ENCODE measurements at regions not wholly inside any gene's neighbourhood (a gene's known extent, or its start where the extent isn't known, plus 50 kb on each side); places are given as distances from the start of the nearest gene placed in this dataset.
A peak's percentile ranks its signal among the peaks of the same experiment; 100 is the strongest.
"Not testable (repeated sequence)": the region's sequence is repeated elsewhere in the genome, so short reads cannot be mapped to it uniquely, and the experiment has no call there.

DNA sequence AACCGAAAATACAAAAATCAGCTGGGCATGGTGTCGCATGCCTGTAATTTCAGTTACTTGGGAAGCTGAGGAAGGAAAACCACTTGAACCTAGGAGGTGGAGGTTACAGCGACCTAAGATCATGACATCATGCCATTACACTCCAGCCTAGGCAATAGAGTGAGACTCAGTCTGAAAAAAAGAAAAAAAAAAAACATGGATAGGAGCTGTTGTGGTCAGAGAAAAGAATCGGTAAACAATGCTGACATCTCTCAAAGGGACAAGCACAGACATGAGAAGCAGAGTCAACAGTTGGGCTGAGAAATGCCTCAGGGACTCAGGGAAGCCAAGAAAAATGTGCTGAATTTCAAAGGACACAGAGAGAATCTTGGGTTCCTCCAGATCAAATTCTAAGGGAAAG, 236.9 kb upstream of the USP9Y start:
- no peak for DNase-seq

DNA sequence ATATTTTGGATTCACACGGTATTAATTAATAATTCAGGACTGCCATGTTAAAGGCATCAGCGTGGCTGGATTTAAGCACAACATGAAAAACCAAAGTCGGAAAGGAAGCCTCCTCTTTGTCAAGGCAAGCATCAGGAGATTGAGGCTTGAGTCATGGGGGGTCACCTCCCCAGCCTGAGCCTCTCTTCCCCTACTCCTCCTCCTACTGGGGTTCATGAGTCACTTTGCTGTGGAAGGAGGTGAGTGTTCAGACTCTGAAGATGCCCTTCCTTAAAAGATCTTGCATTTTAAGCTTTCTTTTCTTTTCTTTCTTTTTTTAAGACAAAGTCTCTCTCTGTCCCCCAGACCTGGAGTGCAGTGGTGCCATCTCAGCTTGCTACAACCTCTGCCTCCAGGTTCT, 235.3 kb upstream of the USP9Y start:
- no peak for DNase-seq

DNA sequence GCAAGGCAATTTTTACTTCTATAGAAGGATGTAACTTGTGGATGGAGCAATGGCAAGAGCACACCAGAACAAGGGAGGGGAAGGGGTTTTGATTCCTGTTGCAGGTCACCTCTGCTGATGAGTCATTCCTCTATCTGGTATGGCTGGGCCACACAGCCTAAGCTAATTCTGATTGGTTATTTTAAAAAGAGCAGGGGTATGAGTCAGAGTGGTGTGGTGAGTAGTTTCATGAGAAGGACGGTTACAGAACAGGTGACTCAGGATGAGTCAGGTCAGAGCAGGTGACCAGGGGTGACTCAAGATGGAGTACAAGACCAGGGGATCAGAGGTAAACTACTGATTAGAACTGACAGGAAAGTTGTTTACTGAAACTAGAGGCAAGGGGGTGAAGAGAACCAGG, 231.9 kb upstream of the USP9Y start:
- no peak for DNase-seq

DNA sequence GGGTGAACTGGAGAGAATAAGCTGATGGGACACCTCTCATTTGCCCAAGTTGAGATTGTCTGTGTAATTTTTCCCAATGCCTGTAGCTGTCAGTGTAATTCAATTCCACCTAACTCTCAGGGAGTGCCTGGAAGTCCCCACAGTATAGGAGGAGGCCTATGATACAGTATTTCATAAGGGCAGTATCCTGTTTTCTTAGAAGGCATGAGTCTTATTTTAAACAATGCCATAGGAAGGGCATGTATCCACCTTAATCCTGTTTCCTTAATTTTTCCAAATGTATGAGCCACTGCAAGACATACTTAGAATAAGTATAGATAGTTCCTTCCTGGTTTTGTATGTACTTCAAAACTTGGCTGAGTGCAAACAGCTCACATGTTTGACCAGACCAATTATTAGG, 226.6 kb upstream of the USP9Y start:
- DNase-seq: no peak

DNA sequence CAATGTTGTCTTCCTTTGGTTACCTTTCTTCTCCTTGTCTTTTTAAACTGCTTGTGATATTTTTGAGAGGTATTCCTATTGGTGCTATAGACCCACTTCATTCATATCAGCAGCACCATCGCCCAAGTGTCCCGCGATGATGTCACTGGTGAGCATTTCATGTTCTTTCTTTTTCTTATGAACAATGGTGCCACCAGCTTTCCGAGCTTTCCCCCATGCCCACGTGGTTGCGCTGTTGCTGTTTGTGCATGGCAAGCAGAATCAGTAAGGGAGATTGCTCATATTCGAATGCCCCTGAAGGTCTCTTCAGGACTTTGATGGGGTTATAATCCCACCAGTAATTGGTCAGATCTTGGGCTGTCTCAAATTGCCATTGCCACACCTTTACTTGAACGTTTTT, 221.6 kb upstream of the USP9Y start:
- DNase-seq: peak; percentile 4

DNA sequence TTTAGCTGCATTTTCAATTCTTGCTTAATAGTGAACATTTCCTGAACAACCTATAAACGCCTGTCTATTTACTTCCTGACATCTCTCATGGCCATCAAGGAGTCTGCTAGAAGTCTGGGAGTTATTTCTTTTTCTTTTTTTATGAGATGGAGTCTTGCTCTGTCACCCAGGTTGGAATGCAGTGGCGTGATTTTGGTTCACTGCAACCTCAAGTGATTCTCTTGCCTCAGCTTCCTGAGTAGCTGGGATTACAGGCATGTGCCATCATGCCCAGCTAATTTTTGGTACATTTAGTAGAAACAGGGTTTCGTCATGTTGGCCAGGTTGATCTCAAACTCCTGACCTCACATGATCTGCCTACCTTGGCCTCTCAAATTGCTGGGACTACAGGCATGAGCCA, 217.6 kb upstream of the USP9Y start:
- DNase-seq: no peak

DNA sequence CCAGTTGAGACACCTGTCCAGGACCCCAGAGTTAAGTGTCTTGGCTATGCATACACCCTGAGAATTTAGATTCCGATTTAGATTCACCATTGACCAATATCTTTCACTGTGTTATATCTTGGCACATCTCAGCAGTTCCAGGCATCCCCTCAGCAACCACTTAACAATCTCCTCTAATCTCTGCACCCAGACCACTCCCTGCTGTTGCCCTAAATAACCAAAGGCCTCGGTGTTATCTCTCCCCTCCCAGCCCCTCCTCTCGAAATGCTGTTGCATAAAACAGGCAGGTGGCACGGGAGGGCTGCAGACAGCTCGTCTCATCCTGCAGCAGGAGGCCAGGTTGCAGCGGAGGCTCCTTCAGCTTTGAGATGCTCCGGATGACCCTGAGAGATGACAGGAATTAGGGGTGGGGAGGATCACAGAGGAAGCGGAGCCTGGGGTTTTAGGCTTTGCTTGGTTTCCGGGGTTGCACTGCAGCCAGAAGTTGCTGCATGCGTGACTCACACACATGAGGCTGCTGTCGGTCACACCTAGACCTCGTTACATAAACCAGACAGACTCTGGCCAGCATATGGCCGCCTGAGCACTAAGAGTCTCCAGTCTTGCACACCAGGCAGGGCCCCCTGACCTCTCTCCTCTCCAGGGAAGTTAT, 210.3 kb upstream of the USP9Y start:
- no peak for DNase-seq

DNA sequence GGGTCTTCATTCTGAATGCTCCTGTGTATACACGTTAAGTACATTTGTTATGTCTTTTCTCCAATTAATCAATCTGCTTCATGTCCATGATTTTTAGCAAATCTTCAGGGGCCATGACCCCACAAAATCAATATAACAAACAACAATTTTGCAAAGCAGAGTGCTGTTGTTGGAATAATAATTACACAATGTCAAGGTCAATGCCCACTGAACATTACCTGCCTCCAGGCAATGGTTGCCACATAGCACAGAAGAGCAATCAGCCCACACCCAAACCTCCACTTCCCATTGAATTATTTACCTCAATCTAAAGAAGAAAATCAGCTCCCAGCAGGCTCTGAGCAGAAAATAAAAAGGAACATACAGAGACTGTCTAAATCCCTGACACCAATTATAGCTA, 208.8 kb upstream of the USP9Y start:
- DNase-seq: no peak

DNA sequence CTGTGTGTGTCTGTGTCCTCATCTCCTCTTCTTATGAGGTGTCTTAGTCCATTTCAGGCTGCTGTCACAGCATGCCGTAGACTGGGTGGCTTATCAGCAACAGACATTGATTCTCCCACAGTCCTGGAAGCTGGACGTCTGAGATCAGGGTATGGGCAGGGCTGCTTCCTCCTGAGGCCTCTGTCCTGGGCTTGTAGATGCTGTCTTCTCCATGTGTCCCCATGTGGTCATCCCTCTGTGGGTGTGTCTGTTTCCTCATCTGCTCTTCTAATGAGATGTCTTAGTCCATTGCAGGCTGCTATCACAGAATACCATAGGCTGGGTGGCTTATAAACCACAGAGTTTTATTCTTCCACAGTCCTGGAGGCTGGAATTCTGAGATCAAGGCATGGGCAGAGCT, 205.0 kb upstream of the USP9Y start:
- DNase-seq: no peak

DNA sequence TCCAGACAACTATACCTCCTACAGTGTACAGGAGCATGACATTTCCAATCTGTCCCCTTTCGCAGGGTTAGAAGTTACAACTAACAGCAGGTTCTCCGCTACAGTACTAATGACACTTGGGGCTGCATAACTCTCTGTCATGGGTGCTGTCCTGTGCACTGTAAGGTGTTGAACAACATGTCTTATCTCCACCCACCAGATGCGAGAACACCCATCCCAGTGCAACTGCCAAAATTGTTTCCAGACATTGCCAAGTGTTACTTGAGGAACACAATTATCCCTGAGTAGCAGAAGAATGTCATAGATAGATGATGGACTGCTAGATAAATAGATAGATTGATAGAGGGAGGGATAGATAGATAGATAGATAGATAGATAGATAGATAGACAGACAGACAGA, 200.9 kb upstream of the USP9Y start:
- no peak for DNase-seq

DNA sequence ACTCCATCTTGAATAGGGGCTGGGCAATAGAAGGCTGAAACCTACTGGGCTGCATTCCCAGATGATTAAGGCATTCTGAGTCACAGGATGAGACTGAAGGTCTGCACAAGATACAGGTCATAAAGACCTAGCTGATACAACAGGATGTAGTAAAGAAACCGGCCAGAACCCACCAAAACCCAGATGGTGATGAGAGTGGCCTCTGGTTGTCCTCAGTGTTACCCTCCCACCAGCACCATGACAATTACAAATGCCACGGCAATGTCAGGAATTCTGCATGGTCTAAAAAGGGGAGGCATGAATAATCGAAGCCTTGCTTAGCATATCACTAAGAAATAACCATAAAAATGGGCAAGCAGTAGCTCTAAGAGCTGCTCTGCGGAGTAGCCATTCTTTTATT, 197.0 kb upstream of the USP9Y start:
- DNase-seq: not testable (repeated sequence)

DNA sequence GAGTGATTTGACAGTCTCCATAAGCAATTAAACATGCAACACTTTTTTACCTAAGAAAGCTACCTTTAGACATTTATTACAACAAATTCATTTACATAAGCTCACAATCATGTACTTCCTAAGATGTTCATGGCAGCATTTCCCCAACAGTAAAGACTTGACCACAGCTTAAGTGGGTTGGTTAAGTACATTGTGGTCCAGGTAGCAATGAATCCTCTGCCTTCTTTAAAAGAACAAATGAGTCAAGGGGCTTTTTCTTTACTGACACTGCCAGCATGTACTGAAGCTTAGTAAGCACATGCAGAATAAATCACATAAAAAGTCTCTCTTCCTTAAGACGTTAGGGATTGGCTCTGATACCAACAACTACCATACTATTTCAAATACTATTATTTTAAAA, 183.7 kb upstream of the USP9Y start:
- DNase-seq: no peak

DNA sequence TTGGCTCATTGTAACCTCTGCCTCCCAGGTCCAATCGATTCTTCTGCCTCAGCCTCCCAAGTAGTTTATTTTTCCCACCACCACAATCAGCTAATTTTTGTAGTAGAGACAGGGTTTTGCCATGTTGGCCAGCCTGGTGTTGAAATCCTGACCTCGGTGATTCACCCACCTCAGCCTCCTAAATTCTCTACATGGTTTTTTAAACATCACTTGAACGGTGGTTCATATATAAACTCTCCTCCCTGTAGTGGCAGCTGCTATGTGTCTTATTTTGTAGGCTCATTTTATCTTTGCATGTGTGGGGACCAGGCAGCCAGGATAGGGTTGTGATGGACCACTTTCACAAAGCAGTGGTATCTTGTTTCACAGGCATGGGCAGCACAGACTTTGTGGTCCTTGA, 175.8 kb upstream of the USP9Y start:
- DNase-seq: no peak

DNA sequence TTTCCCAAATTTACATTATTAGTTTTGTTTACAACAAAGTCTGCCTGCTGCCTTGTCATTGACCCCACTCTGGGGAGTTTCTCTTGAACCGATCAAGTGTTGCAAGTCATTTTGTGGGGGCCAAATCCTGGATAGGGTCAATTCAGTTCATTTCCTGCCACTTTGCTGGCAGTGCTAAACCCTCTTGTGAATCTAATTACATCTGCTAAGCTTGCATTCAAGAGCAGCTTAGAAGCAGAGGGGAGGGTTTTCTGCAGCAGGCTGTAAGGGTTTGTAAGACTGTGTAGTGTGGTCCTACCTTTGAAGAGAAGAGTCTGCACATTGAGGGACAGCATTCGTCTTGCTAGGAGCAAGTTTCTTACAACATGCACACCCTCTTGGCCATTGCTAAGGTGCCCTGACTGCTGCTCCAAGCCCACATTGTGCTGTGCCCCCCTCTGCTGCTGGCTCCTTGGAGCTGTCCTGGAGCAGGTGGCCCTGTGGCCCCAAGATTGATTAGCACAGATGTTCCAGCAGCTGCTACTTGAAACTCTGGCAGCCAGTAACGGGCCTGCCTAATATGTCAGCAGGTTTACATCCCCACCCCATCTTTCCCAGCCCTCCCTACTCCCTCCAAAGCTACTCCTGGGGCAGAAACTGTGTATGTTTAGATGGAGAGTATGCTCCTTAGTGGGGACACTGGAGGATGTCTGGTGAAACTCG, 174.5 kb upstream of the USP9Y start:
- DNase-seq: no peak

DNA sequence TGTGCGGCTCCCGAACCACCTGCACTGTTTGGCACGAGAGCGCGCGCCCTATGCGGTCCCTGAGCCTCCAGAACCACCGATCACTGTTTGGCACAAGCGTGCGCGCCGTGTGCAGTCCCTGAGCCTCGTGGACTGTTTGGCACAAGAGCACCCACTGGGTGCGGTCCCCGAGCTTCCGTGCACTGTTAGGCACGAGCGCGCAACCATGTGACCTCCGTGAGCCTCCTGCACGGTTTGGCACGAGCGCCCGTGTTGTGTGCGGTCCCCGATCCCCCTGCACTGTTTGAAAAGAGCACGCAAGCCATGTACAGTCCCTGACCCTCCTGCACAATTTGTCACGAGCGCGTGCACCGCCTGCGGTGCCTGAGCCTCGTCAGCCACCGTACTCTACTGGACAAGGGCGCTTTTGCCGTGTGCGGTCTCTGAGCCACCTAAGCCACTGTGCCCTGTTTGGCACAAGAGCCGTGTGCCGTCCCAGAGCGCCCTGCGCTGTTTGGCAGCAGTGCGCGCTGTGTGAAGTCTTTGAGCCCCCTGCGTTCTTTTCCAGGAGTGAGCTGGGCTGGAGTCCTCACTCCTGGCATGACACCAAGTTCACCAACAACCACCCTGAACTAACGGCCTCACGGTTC, 163.7 kb upstream of the USP9Y start:
- no peak for DNase-seq

DNA sequence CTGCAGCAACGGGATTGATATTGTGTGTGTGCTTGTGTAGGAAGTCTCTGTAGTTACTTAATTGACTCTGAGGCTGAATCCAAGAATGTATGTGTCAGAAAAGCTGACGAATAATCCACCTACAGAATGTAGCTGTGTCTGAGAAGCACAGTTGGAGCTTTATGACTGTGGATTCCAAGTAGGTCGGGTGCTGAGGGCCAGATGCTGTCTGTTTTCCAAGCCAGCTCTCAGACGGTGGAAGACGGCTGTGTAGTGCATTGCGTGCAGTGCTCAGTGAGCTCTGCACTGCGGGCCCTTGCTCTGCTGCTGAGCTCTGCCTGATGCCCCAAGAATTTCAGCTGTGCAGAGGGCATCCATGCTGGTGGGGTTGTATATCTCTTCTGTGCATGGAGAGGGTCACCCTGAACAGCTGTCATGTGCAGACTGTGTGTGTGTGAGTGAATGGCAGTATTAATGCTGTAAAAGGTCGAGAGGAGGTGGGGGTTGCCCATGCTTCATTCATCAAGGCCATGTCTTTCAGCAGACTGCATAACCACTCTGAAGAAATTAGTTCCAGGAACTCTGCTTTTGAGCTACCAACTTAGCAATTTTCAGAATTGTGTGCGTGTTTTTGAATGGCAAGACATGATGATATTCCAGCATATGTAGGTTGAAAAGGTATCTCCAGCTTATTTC, 154.1 kb upstream of the USP9Y start:
- DNase-seq: no peak

DNA sequence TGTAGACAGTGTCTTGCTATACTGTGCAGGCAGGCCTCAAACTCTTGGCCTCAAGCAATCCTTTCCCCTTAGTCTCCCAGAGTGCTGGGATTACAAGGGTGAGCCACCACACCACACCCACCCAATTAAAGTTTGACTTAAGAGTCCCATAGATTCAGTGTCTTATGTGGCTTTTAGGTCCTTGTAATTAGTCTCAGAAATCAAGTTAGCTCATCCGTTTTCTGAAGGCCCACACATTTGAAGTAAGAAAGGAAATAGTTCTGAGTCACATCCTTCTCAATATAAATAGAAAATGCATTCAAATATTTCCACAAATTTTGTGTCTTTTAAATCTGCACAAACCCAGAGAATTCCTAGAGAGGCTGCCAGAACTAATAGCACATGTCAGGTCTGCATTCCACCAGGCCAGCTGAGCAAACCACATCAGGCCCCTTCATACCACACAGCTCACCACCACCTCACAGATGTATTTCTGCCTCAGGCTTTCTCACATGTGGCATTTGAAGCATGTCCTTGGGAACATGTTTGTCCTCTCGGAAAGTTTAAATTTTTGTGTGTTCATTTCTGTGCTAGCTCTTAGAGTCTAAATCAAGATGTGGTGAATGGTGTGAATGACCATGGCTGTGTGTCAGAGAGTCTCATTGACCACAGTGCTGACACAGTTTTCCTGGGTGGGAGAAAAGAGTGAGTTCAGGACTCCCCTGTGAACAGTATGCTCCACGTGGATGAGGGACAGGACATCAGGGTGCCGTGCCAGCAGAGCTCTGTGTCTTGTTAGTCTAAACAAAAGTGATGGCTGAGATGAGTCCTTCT, 148.4 kb upstream of the USP9Y start:
- DNase-seq: no peak

DNA sequence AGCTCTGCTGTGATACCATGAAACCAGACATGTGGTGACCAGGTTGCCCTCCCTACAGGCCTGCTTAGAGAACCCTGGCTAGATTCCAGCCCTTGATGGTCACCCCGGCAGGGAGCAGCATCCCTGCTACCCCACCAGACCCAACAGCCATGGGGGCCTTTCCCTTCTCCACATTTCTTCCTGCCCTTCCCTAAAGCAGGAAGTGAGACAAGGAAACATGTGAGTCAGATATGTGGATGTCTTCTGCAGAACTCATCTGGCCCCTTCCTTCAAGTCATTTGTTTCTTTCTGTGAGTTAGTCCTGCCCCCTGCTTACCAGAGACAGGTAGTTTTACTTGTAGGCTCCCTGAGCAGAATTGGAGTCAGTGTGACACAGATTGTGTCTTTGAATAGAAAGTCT, 147.1 kb upstream of the USP9Y start:
- DNase-seq: no peak

DNA sequence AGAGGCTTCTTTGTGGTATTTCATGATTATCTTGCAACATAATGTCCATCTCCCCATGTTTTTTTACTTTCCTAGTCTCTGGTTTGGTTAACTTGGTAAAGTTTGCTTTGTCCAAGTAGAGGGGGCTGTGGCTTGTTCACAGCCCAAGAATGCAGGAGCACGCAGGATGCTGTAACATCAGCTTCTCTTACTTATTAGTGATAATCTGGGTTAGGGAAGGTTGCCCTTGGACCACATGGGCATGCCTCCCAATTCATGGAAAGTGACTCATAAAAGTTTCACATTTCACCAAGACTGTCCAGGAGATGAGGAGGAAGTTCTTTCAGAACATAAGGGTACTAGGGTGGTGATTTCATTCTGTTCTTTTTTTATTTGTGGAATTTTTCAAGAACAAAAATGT, 146.0 kb upstream of the USP9Y start:
- no peak for DNase-seq

DNA sequence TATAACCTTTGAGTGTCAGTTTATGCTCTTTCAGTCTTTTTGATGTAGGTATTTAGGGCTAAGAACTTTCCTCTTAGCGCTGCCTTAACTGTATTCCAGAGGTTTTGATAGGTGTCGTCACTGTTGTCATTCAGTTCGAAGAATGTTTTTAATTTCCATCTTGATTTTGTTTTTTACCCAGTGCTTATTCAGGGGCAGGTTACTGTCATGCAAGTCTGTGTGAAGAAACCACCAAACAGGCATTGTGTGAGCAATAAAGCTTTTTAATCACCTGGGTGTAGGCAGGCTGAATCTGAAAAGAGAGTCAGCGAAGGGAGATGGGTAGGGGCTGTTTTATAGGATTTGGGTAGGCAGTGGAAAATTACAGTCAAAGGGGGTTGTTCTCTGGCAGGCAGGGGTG, 142.0 kb upstream of the USP9Y start:
- DNase-seq: no peak

DNA sequence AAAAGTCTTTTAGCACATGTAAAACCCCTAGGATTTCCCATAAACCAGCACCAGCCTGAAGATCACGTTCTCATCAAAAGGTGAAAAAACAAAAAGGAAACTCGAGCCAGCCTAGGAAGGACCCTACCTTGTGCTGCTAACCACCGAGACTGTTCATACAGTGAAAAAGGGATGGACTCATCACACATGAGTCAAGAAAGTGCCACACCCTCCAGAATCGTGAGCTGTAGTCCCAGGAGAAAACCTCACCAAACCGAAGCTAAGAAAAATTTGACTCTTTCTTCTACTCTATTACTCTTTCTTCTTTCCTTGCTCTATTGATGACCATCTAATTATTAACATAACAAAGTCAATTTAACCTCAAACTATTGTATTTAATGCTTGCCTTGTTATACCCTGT, 124.8 kb upstream of the USP9Y start:
- DNase-seq: no peak

DNA sequence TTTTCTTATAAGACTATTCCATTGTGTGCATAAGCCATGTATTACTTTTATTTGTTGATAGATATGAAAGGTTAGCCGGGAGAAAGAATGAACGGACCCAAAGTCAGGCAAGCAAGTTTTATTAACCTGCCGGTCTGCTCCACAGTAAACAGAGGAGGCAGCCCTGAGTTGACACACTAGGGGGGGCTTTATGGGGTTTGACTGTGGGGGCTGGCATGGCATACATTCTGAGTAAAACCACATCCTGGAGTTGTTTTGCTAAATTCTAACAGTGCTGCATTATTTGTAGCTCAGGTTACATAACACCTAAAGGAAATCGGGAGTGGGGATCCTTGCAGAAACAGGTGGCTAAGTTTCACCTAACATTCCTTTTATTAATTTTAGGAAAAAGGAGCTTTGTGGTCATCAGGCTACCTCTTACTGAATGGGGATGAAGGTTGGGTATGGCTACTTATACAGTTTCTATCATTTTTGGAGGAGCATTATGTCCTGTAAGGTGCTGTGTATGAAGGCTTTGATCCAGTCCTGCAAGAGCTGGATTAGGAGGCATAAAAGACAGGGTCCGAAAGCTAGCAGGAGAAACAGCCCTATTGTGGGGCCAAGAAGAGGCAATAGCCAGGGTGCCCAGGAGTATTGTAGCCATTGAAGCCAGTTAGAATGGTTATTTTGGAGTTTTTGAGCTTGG, 107.4 kb upstream of the USP9Y start:
- no peak for DNase-seq

DNA sequence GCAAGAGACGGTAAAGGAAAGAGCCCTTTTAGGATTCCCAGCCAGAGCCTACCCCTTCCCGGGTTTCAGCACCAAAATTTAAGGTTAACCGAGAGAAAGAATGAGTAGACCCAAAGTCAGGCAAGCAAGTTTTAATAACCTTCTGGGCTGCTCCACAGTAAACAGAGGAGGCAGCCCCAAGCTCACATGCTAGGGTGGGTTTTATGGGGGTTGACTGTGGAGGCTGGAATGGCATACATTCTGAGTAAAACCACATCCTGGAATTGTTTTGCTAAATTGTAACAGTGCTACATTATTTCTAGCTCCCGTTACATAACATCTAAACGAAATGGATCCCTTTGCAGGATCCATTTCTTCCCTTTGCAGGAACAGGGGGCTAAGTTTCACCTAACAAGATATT, 102.2 kb upstream of the USP9Y start:
- DNase-seq: no peak
